ENCODE measurements at regions not wholly inside any gene's neighbourhood (a gene's known extent, or its start where the extent isn't known, plus 50 kb on each side); places are given as distances from the start of the nearest gene placed in this dataset.

- Histone ChIP-seq H3K4me3 (ENCODE audit: low read depth in 2 of 2, low read length in 2 of 2) (no peak overlapping the region), H3K27me3 (ENCODE audit: control insufficient read depth, insufficient read depth, low read length) (no peaks in the 10 kb centered on the region), H3K27ac (ENCODE audit: low read length) (no peak overlapping the region), H3K9me3 (ENCODE audit: control insufficient read depth, insufficient read depth, low read depth, low read length) (no peaks in the 10 kb centered on the region), H3K4me1 (ENCODE audit: control insufficient read depth, insufficient read depth, low read length) (no peaks in the 10 kb centered on the region), H3K36me3 (ENCODE audit: control insufficient read depth, insufficient read depth, low read length) (no peaks in the 10 kb centered on the region)
- no TSS peak for BruUV-seq (replicated peaks)
- ChIA-PET CTCF (no interaction called here), POLR2A (no interaction called here)
- intact Hi-C loops (cut with micrococcal nuclease; ENCODE audit: unreplicated experiment) (no loop called here), in situ Hi-C loops (cut with HindIII; ENCODE audit: low pct_unique_long_range_greater_than_20kb, low sequenced_read_pairs) (no loop called here)
- no peak for ATAC-seq
- no peak for TF ChIP-seq CTCF (IDR thresholded peaks at IDR 0.05)
- no peak for TF ChIP-seq REST (IDR thresholded peaks at IDR 0.05; ENCODE audit: insufficient read depth in 1 of 2, low read depth in 2 of 2, low read length in 1 of 2)
- no peak for TF ChIP-seq TCF7L2 (IDR thresholded peaks at IDR 0.05; ENCODE audit: low read depth, low read length)
- no peak for TF ChIP-seq POLR2AphosphoS5 (IDR thresholded peaks at IDR 0.05; ENCODE audit: low read depth, low read length)
- no peak for TF ChIP-seq SIN3A (IDR thresholded peaks at IDR 0.05; ENCODE audit: borderline replicate concordance, insufficient read depth, low read depth, low read length)
- DNase-seq (ENCODE audit: low read depth, low spot score), result no peak
These were observed 245.0 kb upstream of the FN1 start for GRCh38 chr2:215680605-215681598.

- H3K4me3 ChIP-seq (ENCODE audit: low read depth in 2 of 2, low read length in 2 of 2), result no peak overlapping the region
- in situ Hi-C loops (cut with HindIII; ENCODE audit: low pct_unique_long_range_greater_than_20kb, low sequenced_read_pairs), result no loop called here
- DNase-seq (ENCODE audit: low read depth, low spot score) (no peak), ATAC-seq (no peak)
- TF ChIP-seq TCF7L2 (IDR thresholded peaks at IDR 0.05; ENCODE audit: low read depth, low read length) (no peak), POLR2AphosphoS5 (IDR thresholded peaks at IDR 0.05; ENCODE audit: low read depth, low read length) (no peak), SIN3A (IDR thresholded peaks at IDR 0.05; ENCODE audit: borderline replicate concordance, insufficient read depth, low read depth, low read length) (no peak), CTCF (IDR thresholded peaks at IDR 0.05) (no peak), REST (IDR thresholded peaks at IDR 0.05; ENCODE audit: insufficient read depth in 1 of 2, low read depth in 2 of 2, low read length in 1 of 2) (no peak)
- ChIA-PET CTCF (no interaction called here), POLR2A (no interaction called here)
- H3K4me1 ChIP-seq (ENCODE audit: control insufficient read depth, insufficient read depth, low read length), result no peaks in the 10 kb centered on the region
- no peaks in the 10 kb centered on the region for H3K9me3 ChIP-seq (ENCODE audit: control insufficient read depth, insufficient read depth, low read depth, low read length)
- no peak overlapping the region for H3K27ac ChIP-seq (ENCODE audit: low read length)
- H3K27me3 ChIP-seq (ENCODE audit: control insufficient read depth, insufficient read depth, low read length), result no peaks in the 10 kb centered on the region
- no TSS peak for BruUV-seq (replicated peaks)
- intact Hi-C loops (cut with micrococcal nuclease; ENCODE audit: unreplicated experiment), result no loop called here
- no peaks in the 10 kb centered on the region for H3K36me3 ChIP-seq (ENCODE audit: control insufficient read depth, insufficient read depth, low read length)
These were observed 242.2 kb upstream of the FN1 start for GRCh38 chr2:215678094-215678493.
